SKM-1 (cell line): ENCODE measurements at regions not wholly inside any gene's neighbourhood (a gene's known extent, or its start where the extent isn't known, plus 50 kb on each side); places are given as distances from the start of the nearest gene placed in this dataset.

Experiments used
- DNase-seq: peaks from one replicate; lab custom pipeline; 2025; ENCODE audit not compliant: unreplicated experiment; lab: John Stamatoyannopoulos, UW

- DNase-seq = no peak
Observed at GRCh38 chr3:168895419-168895818, 768.1 kb downstream of the MECOM start.

- no peak for DNase-seq
Observed at GRCh38 chr3:168894214-168894613, 769.3 kb downstream of the MECOM start.

- no peak for DNase-seq
Observed at GRCh38 chr3:168889666-168890065, 773.8 kb downstream of the MECOM start.

GRCh38 chr3:168888781-168889180, 774.7 kb downstream of the MECOM start:
- no peak for DNase-seq

- DNase-seq = no peak
Observed at GRCh38 chr3:168885028-168885427, 778.5 kb downstream of the MECOM start.

GRCh38 chr3:168884353-168884903, 779.1 kb downstream of the MECOM start:
- no peak for DNase-seq

- DNase-seq = no peak
Observed at GRCh38 chr3:168883145-168883544, 780.4 kb downstream of the MECOM start.

GRCh38 chr3:168881804-168882203, 781.7 kb downstream of the MECOM start:
- no peak for DNase-seq

GRCh38 chr3:168878655-168879054, 782.9 kb upstream of the GOLIM4 start:
- DNase-seq = no peak

- no peak for DNase-seq
Observed at GRCh38 chr3:168877899-168878298, 782.2 kb upstream of the GOLIM4 start.

- DNase-seq = no peak
Observed at GRCh38 chr3:168876346-168877035, 780.8 kb upstream of the GOLIM4 start.

- DNase-seq = no peak
Observed at GRCh38 chr3:168872826-168873225, 777.1 kb upstream of the GOLIM4 start.

- no peak for DNase-seq
Observed at GRCh38 chr3:168870892-168871291, 775.2 kb upstream of the GOLIM4 start.

GRCh38 chr3:168865022-168865551, 769.4 kb upstream of the GOLIM4 start:
- no peak for DNase-seq

- no peak for DNase-seq
Observed at GRCh38 chr3:168864107-168865021, 768.6 kb upstream of the GOLIM4 start.

- DNase-seq = no peak
Observed at GRCh38 chr3:168863561-168863960, 767.8 kb upstream of the GOLIM4 start.

- no peak for DNase-seq
Observed at GRCh38 chr3:168862466-168862865, 766.7 kb upstream of the GOLIM4 start.

GRCh38 chr3:168860592-168860991, 764.9 kb upstream of the GOLIM4 start:
- no peak for DNase-seq

- DNase-seq = no peak
Observed at GRCh38 chr3:168860028-168860427, 764.3 kb upstream of the GOLIM4 start.

GRCh38 chr3:168859574-168859973, 763.9 kb upstream of the GOLIM4 start:
- no peak for DNase-seq

GRCh38 chr3:168859143-168859542, 763.4 kb upstream of the GOLIM4 start:
- no peak for DNase-seq

- no peak for DNase-seq
Observed at GRCh38 chr3:168858327-168858726, 762.6 kb upstream of the GOLIM4 start.
